ENCODE measurements at regions not wholly inside any gene's neighbourhood (a gene's known extent, or its start where the extent isn't known, plus 50 kb on each side); places are given as distances from the start of the nearest gene placed in this dataset.

- TF ChIP-seq EZH2 (IDR thresholded peaks at IDR 0.05; ENCODE audit: borderline replicate concordance, control insufficient read depth, low read depth, low read length) (no peak), REST (IDR thresholded peaks at IDR 0.05; ENCODE audit: low read depth, low read length) (no peak), CTCF (IDR thresholded peaks at IDR 0.05 in 2 of 3, conservative IDR thresholded peaks at IDR 0.05 in 1 of 3; ENCODE audit: control insufficient read depth in 2 of 3, extremely low read depth in 1 of 3, insufficient read depth in 1 of 3, low read depth in 3 of 3, low read length in 3 of 3) (no peak), BHLHE40 (IDR thresholded peaks at IDR 0.05; ENCODE audit: borderline replicate concordance in 1 of 2, low read depth in 2 of 2, low read length in 1 of 2) (no peak), JUNB (IDR thresholded peaks at IDR 0.05) (no peak), ATF2 (IDR thresholded peaks at IDR 0.05; ENCODE audit: low read length) (no peak), SMC3 (IDR thresholded peaks at IDR 0.05; ENCODE audit: borderline replicate concordance, low read length) (no peak), CBFB (IDR thresholded peaks at IDR 0.05; ENCODE audit: low read depth) (no peak), YY1 (IDR thresholded peaks at IDR 0.05; ENCODE audit: low read depth, low read length) (no peak), POLR2AphosphoS5 (IDR thresholded peaks at IDR 0.05; ENCODE audit: low read length) (no peak), ZZZ3 (IDR thresholded peaks at IDR 0.05; ENCODE audit: control insufficient read depth, insufficient read length, low read depth) (no peak), CREB1 (IDR thresholded peaks at IDR 0.05; ENCODE audit: low read depth) (no peak), POLR2AphosphoS2 (IDR thresholded peaks at IDR 0.05; ENCODE audit: low read depth, low read length) (no peak), ESRRA (IDR thresholded peaks at IDR 0.05; ENCODE audit: low read length) (no peak)
Measured at GRCh38 chr12:28645436-28645835, 455.2 kb downstream of the CCDC91 start.
